H1 (cell line): ENCODE measurements at regions not wholly inside any gene's neighbourhood (a gene's known extent, or its start where the extent isn't known, plus 50 kb on each side); places are given as distances from the start of the nearest gene placed in this dataset.
A peak's percentile ranks its signal among the peaks of the same experiment; 100 is the strongest.

Experiments
- PHF8 ChIP-seq: fragments of 200-600 bp; sonication (generic); conservative IDR thresholded peaks from 2 replicates; pipeline ENCODE4 v1.7.1; 2012; ENCODE audit warnings: low read depth, mild to moderate bottlenecking, inconsistent platforms, low read length, moderate library complexity
- RAD21 ChIP-seq, 2 experiments: IDR thresholded peaks in 1 of 2; conservative IDR thresholded peaks in 1 of 2; 2 replicates each; pipeline ENCODE4 v1.6.1; 2011; ENCODE audit warnings: low read depth in 2 of 2, low read length in 2 of 2, improper control_type of control experiment in 1 of 2, inconsistent platforms in 1 of 2, mild to moderate bottlenecking in 1 of 2, moderate library complexity in 1 of 2
- TAF1 ChIP-seq: IDR thresholded peaks from 2 replicates; pipeline ENCODE4 v1.6.1; 2011; ENCODE audit warnings: mild to moderate bottlenecking, low read depth, low read length
- TBP ChIP-seq: IDR thresholded peaks from 2 replicates; pipeline ENCODE4 v1.6.1; 2011; ENCODE audit warnings: low read depth, low read length, improper control_type of control experiment

DNA sequence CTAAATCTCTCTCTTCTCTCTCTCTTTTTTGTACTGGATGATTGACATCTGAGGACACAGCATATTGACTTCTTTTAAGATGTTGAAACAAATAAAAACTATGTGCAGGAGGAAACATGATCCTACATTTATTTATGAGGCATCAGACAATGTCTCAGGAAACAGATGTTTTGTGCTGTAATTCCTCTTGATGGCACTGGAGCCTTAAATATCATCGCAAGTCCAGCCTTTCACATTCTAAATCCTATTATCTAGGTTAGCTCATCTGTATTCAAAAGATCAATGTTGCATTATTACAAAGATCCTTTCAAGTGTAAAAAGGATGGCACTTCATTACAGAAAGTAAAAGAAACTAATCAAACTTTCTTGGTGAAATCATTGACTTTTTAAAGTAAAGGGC lies 63.9 kb downstream of the MAT2B start (continued):
- peak; percentile 67 to 73 for TF ChIP-seq RAD21 (IDR thresholded peaks at IDR 0.05 in 1 of 2, conservative IDR thresholded peaks at IDR 0.05 in 1 of 2; ENCODE audit: low read depth in 2 of 2, low read length in 2 of 2)
- TF ChIP-seq PHF8: no peak
- TF ChIP-seq TBP: no peak
- TF ChIP-seq TAF1: no peak
